T-helper 2 cell (primary cell): ENCODE measurements at regions not wholly inside any gene's neighbourhood (a gene's known extent, or its start where the extent isn't known, plus 50 kb on each side); places are given as distances from the start of the nearest gene placed in this dataset.

ENCODE experiments used
- DNase-seq, 5 experiments: peaks; one replicate each; pipeline versions ENCODE4 v3.0.0 to v3.0.0-alpha.2; 2012 to 2022

DNA sequence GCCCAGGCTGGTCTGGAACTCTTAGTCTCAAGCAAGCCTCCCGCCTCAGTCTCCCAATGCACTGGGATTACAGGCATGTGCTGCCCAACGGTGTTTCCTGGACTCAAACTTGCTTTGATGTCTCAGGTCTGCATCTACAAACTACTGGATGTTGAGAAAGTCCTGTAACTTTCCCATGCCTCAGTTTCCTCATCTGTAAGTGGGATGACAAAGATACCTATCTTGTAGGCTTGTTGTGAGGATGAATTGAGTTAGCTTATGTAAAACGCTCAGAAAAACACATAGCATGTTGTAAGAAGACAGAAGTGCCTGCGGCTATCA lies 63.6 kb upstream of the NUDT4 start:
- no peak for DNase-seq

- DNase-seq: no peak
These were observed 62.3 kb upstream of the NUDT4 start for GRCh38 chr12:93315385-93315906.

- DNase-seq: no peak
These were observed 61.7 kb upstream of the NUDT4 start for GRCh38 chr12:93315907-93316622.

GRCh38 chr12:93316623-93316971 lies 61.1 kb upstream of the NUDT4 start:
- no peak for DNase-seq

DNA sequence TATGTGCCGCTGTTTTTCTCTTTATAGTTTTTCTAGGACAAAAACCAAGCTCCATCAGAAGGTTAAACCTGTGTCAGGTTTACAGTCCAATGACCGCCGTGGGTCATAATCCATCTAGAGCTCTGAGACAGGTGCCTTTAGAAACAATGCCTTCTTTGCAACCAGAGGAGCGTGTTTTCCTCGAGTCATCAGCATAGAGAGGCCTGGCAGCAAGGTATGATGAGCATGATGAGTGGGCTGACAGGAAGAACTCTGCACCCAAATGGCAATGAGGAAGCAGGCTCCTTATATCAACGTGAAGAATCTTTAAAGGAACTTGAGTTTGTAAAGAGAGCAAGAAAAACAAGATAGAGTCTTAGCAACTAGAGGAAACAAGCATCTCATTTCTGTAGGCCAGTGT lies 60.5 kb upstream of the NUDT4 start:
- DNase-seq: peak in 1 of 5 experiments; percentile 39

DNA sequence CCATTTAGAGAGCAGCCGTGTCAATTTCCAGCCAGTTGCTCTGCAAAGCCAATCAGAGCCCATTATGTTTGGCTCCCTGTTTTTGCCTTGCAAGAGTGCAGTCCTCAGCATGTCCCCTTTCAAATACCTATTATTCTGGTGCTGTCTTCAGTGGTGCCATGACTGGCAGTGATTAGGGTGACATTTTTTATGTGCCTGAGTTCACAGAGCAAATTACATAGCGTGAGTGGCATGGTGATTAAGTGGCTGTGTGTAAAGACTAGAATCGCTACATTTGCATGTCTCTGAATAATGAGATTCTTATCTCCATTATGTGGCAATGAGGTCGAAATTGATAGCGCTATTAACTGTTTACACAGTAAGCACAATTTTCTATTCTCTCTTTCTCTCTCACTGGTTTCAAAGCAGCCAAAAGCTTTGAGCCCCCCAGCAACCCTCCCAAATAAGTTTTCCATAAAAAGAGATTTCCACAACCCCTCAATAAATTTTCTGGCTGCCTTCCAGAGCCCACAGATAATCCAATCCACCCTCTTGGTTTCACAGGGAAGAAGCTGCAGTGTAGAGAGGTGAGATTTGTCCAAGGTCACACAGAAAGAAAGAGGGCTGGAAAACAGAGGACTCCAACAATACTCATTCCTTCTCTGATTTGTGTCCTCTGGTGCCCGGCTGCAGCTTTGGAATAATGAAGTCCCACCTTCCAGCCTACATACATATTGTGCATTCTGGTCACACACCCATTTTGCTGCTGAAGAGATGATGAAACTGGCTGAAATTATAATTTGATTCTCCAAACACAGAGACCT lies 58.8 kb upstream of the NUDT4 start:
- DNase-seq: peak in 1 of 5 experiments; percentile 35

DNA sequence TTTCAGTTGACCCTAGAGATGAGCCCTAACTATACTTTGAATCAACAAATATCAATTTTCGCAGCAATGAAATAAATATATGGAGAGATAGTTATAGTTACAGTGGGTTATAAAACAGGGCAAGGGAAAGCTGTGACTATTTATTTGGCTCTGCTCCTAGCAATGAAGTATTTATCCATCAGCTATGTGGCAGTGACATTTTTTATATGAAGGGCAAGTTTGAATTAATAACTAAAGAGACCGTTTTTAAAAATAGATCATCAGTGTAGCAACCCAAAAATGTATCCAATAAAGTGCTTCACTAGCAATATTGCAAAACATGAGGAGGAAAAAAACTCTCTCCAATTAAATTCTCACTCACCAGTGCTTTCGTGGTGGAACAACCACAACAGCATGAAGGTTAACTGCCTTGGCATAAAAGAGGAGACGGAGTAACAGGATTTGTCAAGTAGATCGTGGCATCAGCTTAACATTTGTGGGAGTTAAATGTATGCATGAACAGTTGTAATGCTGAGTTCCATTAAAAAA lies 58.1 kb upstream of the NUDT4 start:
- no peak for DNase-seq

DNA sequence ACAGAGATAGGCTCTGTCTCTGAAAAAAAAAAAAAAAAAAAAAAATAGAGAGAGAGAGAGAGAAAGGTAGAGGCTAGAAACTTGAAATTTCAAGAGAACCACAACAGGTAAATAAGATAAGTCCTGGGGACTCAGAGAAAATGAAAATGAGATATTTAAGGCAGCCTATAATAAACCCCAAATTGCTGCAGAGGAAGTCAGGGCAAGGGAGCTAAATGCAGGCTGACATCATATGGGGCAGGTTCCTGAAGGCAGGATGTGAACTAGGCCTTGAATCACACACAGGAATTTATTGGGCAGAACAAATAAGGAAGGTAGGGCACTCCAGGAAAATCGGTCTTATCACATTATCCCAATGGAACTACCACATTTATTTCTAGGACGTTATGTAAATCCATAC lies 54.9 kb upstream of the NUDT4 start:
- no peak for DNase-seq

DNA sequence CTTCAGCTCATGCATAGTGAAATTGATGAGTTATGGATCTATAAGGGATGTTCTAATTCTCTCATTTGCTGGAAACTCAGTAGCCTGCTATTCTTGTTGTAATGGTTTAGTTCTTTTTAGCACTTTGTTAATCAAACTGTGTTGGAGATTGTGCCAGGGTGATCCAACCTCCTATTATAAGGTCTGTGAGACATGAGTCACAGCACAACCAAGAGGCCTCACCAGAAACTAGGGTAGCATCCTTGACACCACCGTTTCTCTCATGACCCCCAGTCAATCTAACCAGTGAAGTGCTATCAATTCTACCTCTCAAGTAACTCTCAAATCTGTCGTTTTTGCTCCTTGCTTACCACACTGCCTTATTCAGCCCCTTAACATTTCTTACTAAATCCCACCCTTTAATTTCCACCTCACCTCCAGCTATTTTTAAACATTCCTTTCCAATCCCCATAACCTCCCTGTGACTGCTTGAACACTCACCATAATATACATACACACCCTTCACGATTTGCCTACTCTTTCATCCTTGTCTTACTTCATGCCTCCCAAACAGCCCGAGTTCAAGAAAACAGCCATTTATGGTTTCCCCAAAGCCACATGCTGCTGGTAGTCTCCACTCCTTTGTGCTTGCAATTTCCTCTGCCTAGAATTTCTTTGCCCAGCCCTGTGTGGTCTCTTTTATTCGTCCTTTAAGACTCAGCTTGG lies 53.9 kb upstream of the NUDT4 start:
- no peak for DNase-seq

- no peak for DNase-seq
These were observed 51.9 kb upstream of the NUDT4 start for GRCh38 chr12:93325855-93326254.
